Pons (tissue), 1 donor: ENCODE measurements at regions not wholly inside any gene's neighbourhood (a gene's known extent, or its start where the extent isn't known, plus 50 kb on each side); places are given as distances from the start of the nearest gene placed in this dataset.

ENCODE experiments used
- DNase-seq: peaks from one replicate; pipeline ENCODE4 v3.0.0-alpha.2; 2016; ENCODE audit warnings: low spot score

- no peak for DNase-seq
These were observed 58.9 kb upstream of the FAM9C start for GRCh38 chrX:13103188-13103913.

DNA sequence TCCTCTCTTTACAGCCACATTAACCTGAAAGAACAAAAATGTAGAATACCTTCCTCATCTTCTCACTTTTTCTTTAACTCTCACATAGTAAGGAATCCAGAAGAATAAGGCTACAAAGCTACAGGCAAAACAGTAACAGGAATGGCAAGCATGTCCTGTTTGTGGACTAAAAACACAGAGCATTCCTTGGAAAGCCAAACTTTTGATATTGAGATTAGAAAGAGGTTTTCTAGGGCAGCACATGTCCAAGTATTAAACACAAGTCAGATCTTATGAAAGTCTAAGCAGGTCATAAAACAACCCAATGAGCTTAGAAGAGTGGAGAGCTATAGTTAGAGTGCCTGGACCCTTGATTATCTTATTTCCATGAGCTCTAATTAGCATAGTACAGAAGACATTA, 58.2 kb upstream of the FAM9C start:
- no peak for DNase-seq

GRCh38 chrX:13101441-13102139, 57.2 kb upstream of the FAM9C start:
- DNase-seq, result peak; percentile 39

DNA sequence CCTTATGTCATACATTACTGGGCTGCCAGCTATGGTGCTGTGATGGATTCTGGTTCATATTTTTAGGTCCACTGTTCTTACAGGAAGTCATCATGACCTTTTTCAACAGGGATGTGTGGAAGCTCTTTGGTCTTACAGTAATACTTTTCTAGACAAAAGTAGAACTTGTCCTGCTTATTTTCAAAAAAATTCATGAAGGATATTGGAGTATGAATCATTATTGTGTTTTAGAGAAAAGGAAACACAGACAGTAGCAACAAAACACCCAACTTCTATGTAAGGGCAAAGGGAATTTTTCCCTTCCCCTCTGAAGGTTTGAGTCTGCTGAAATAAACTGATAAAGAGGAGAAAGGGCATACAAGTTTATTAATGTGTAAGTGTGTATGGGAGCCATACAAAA, 54.7 kb upstream of the FAM9C start:
- no peak for DNase-seq

DNA sequence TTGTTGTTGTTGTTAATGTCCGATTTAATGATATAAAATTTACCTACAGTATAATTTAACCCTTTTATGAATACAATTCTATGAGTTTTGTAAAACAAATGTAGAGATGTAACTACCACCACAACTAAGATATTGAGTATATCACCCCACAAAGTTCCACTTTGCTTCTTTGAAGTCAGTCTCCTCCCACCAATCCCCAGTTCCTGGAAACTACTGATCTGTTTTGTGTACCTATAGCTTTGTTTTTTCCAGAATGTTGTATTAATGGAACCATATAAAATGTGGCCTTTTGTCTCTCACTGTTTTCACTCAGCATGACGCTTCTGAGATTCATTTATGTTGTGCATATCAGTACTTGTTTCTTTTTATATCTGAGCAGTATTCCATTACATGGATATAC, 52.3 kb upstream of the FAM9C start:
- no peak for DNase-seq

DNA sequence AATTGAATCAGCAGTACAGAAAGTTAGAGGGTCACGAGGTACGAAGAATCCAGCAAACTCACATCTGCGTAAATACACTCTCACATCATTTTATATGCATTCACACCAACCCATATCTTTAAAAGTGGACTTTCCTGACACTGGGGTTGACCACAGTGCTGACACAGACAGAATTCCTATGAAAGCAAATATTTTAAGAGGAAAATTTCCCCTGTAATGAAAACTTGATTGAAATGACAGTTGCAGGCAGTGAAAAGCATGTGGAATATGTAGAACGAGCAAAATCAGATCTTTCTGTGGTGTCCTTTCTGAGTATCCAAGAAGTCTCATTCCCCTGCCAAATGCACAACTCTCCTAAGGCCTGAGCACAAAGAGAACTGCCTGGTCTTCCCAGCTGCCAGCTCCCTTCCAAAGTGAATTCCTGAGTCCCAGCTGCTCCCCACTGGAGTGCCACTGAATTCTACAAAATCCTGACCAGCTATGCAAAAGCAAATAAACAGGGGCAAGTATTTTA, 50.5 kb upstream of the FAM9C start:
- no peak for DNase-seq

GRCh38 chrX:13094374-13094773, 50.0 kb upstream of the FAM9C start:
- no peak for DNase-seq
